ENCODE measurements at regions not wholly inside any gene's neighbourhood (a gene's known extent, or its start where the extent isn't known, plus 50 kb on each side); places are given as distances from the start of the nearest gene placed in this dataset.

DNA sequence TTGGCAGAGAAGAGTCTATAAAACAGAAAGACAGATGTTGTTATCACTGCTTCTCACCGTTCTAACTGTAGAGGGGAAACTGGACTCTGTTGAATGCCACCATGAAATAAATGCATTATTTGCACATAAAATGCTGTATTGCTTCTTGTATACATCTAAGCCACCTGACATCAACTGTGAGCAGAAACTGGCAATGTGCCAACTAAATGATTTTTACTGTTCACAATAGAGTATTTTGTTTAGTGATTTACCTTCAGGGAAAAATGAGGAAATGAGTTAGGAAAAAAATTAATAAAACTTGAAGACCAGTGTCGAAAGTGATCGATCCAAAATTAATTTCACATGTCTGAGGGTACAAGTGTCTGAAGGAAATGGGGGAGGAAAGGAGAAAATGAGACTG lies 65.9 kb upstream of the TNIP3 start:
- no peak for DNase-seq (ENCODE audit: extremely low read depth in 1 of 11, low read depth in 9 of 11, low spot score in 4 of 11)

DNA sequence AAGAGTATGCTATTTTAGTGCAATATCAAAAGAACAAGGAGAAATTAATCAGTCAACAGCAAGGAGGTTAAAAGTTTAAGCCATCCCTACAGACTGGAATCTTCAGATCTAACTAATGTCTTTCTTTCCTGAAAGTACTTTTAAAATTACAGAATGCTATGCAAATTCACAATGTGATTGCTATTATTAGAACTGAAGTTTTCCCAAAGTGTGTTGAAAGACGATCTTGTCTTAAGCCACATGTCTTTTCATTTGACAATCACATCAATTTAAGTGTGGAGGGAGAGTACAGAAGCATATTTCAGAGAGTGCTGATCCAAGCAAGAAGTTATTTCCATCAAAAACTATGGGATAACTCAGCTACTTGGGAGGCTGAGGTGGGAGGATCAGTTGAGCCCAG lies 64.7 kb upstream of the TNIP3 start:
- no peak for DNase-seq (ENCODE audit: extremely low read depth in 1 of 11, low read depth in 9 of 11, low spot score in 4 of 11)

DNA sequence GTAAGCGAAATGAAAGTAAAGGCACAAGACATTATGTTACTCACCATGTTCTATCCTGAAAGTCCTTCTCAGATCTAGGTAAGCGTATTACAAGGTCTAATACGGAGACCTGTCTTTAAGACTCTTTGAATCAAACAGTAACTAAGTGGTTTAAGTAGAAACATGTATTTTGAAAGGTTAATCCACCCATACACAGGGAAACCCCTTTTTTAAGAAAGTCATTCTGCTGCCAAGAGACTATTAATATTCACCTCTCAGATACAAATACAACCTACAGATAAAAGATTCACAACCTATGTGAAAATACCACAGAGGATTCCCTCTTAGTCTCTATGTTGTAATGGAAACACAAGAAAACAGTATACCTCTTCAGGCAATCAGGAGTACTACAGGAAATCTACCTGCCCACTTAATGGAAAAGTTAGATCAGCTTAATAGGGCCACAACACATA lies 63.2 kb upstream of the TNIP3 start:
- DNase-seq (ENCODE audit: extremely low read depth in 1 of 11, low read depth in 9 of 11, low spot score in 4 of 11): no peak

DNA sequence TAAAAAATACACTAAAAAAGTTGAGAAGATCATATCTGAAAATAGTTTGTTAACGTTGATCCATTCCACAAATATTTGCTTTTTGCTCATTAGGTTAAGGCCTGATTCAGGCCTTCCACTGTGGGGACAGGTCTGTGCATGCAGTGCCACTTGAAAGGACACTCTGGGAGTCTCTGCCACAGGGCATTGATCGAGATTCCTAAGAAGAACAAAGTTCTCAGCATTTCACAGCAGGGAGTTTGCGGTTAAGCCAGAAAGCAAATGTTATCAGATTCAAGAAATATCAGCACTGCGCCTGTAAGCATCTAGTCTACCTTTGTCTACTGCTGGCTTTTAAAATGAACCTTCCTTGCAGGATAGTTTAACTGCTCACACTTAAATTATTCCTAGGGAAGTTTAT lies 62.2 kb upstream of the TNIP3 start:
- no peak for DNase-seq (ENCODE audit: extremely low read depth in 1 of 11, low read depth in 9 of 11, low spot score in 4 of 11)

DNA sequence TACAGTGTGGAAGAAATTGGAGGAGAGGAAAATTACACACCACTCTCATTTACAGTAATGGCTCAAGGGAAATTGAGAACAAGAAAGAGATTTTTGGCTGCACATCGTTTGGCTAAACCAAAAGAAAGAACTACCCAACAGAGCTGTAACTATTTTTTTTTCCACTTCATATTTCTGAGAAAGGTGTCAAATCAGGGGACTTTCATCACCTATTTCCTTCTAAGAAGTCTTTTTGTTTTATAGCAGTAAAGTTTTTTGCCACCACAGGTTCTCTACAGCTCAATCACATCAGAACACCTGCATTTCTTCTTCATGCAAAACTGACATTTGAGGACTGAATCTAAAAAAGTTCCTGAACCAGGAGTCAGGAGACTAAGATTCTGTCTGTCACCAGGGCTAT lies 57.5 kb upstream of the TNIP3 start:
- DNase-seq (ENCODE audit: extremely low read depth in 1 of 11, low read depth in 9 of 11, low spot score in 4 of 11): no peak

DNA sequence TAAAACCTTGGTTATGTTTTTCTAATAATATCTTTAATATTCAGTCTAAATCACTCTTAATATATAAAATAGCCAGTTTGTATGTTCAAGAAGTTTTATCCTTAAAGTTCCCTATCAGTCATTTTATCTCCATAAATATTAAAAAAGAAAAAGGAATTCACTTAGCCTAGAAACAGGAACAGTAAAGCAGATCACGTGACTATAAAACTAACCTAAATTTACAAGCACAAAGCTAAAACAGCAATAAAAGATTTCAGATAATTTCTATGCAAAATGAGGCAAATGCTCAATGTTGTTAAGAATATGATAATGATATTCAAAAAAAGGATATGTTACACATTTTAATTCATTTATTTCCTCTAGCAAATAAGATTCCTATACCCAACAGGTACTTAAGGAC lies 57.1 kb upstream of the TNIP3 start:
- no peak for DNase-seq (ENCODE audit: extremely low read depth in 1 of 11, low read depth in 9 of 11, low spot score in 4 of 11)

DNA sequence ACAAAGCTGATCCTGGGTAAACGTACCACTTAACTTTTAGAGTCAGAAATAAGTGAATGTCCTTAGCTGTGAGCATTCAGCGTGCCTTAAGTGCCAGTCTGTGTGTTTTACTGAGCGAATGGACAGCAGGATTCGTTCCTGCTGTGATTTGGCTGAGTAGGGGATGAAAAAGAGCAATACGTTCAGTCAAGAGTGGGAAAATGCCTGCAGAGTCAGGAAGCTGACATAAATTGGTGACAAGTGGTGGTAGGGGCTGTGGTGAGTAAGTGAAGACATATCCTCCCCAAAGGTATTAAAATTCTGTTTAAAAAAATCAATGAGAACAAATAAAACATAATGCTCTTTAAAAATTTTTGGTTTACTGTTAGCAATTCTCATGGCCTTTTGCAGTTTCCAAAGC lies 56.6 kb upstream of the TNIP3 start:
- no peak for DNase-seq (ENCODE audit: extremely low read depth in 1 of 11, low read depth in 9 of 11, low spot score in 4 of 11)

DNA sequence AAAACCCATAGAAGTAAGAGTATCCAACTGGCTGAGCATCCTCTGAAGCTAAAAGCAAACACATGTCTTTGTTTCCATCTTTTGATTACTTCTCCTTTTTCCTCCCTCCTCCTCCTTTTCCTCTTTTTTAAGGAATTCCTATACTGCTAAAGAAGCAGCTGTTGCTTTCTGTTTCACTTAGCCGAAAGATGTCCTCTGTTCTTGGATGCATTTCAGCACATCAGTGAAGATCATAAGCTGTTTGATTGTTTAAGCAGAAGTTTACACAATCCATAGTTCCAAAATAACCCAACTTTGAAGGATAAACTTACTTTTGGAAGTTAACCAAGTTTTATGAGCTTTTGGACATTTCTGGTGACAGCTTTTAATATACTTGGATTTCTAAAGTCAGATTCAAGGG lies 55.1 kb upstream of the TNIP3 start:
- DNase-seq (ENCODE audit: extremely low read depth in 1 of 11, low read depth in 9 of 11, low spot score in 4 of 11): peak in 1 of 11 donors; percentile 11

DNA sequence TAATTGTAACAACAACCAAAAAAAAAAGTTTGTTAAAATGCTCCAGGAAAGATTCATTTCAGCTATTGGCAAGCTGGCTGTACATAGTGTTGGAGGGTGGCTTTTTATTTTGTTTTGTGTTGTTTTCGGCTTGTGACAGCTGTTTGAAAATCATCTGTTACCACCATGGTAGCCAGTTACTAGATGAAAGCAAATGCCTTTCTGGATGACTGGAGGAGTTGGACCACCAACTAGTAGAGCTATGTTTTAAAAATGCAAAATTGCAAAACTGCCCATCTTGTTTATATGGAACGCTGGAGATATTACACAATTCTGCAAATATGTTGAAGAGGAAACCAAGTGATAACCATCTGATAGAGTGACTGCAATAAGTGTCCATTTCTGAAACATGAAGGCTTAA lies 53.2 kb upstream of the TNIP3 start:
- DNase-seq (ENCODE audit: extremely low read depth in 1 of 11, low read depth in 9 of 11, low spot score in 4 of 11): no peak

DNA sequence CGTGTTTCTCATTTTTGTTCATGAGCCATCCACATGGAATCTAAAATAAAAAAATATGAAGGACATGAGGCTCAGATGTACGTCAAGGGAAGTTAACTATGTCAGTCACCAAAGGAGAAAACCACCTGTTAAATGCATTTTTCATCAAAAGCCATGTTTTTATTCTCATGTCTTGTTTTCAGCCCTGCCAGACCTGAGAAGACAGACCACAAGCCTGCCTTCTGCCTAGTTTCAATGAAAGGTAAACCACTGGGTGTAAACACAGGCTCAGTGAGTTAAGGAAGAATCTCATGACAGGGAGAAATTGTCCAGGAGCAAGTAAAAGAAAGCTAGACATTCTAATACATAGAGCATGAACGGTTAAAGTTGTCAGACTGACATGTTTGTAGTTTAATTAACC lies 52.3 kb upstream of the TNIP3 start:
- DNase-seq (ENCODE audit: extremely low read depth in 1 of 11, low read depth in 9 of 11, low spot score in 4 of 11): no peak

DNA sequence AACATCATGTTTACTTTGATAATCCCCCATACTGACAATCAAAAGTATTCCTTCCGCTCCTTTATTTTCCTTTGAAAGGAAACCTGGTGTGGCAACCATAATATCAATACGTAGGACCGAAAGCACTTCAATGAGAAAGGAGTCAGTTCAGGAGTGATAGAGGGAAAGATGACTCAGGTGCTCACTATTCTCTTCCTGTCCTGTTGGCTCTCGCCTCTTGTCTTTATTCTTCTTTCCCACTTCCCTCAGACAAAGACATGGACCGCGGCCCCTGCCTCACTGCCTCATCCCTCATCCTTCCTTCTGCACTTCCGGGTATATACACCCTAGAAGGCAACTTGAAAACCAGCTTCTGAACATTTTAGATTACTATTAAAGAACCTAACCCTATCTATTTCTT lies 49.8 kb upstream of the TNIP3 start:
- no peak for DNase-seq (ENCODE audit: extremely low read depth in 1 of 11, low read depth in 9 of 11, low spot score in 4 of 11)

Data from renal cortex interstitium (tissue), 11 donors.